K562 (cell line): ENCODE measurements at regions not wholly inside any gene's neighbourhood (a gene's known extent, or its start where the extent isn't known, plus 50 kb on each side); places are given as distances from the start of the nearest gene placed in this dataset.

Experiments
- ATAC-seq: fragments of 200-7000 bp; cut with Tn5 transposase; 3 replicates; pipeline ENCODE4 v1.9.1; 2020; ENCODE audit warnings: moderate library complexity
- BruUV-seq: library from RNA; stranded (reverse); fragments of 400-500 nt; replicated peaks from 2 replicates; lab custom pipeline; 2021; lab: Mats Ljungman, UMichigan
- CTCF ChIA-PET: fragments of 300-600 bp; formaldehyde crosslinking; extraction: SDS; loops from one replicate; lab custom pipeline; 2021; ENCODE audit warnings: low intra/inter-chr PET ratio; lab: Yijun Ruan, JAX
- POLR2A ChIA-PET: fragments of 300-600, 350-650 bp; sonication (Branson Sonifier 250); formaldehyde crosslinking; extraction: SDS; loops from one replicate; lab custom pipeline; 2021; ENCODE audit warnings: antibody characterized with exemption, inconsistent platforms; lab: Yijun Ruan, JAX
- DNase-seq, 4 experiments: peaks; one replicate each; pipeline versions ENCODE4 v3.0.0 to v3.0.0-alpha.2; 2011 to 2018; ENCODE audit warnings: low spot score in 3 of 4, mixed read lengths in 3 of 4; ENCODE audit errors: extremely low read depth in 1 of 4
- FAIRE-seq: peaks from 2 replicates; lab custom pipeline; 2011; peaks lifted over from hg19 to GRCh38; lab: Jason Lieb, UNC
- H2AFZ ChIP-seq: 2 replicates; pipeline ENCODE4 v1.6.0; 2011; ENCODE audit warnings: low read depth, low read length, control low read depth, inconsistent platforms
- H3K27ac ChIP-seq: fragments of 200-600 bp; 3 replicates; pipeline ENCODE4 v1.8.0; 2011; ENCODE audit warnings: low read depth, mild to moderate bottlenecking, control low read depth, inconsistent platforms, low read length, moderate library complexity, mixed read lengths; ENCODE audit errors: extremely low read depth
- H3K27me3 ChIP-seq, 2 experiments: fragments of 300-600 bp in 1 of 2; 2 replicates in 1 of 2; 3 replicates in 1 of 2; pipeline versions ENCODE4 v1.6.0 to v1.8.0; 2011; ENCODE audit warnings: inconsistent platforms in 2 of 2, low read length in 2 of 2, mild to moderate bottlenecking in 1 of 2, mixed read lengths in 1 of 2, moderate library complexity in 1 of 2; ENCODE audit not compliant: control insufficient read depth in 2 of 2, insufficient read depth in 2 of 2
- H3K36me3 ChIP-seq: fragments of 300-600 bp; 3 replicates; pipeline ENCODE4 v1.8.0; 2011; ENCODE audit warnings: mild to moderate bottlenecking, low read length, inconsistent platforms; ENCODE audit not compliant: control insufficient read depth, insufficient read depth
- H3K4me1 ChIP-seq, 2 experiments: fragments of 200-600 bp in 1 of 2; replicated peaks in 1 of 2; 2 replicates in 1 of 2; 3 replicates in 1 of 2; pipeline versions ENCODE4 v1.5.1 to v1.8.0; 2011; ENCODE audit warnings: inconsistent platforms in 2 of 2, low read length in 2 of 2, mild to moderate bottlenecking in 1 of 2, mixed read lengths in 1 of 2, moderate library complexity in 1 of 2; ENCODE audit not compliant: control insufficient read depth in 2 of 2, insufficient read depth in 2 of 2
- H3K4me2 ChIP-seq: 2 replicates; pipeline ENCODE4 v1.6.1; 2011; ENCODE audit warnings: low read length, control low read depth, inconsistent platforms, mixed read lengths; ENCODE audit not compliant: insufficient read depth
- H3K4me3 ChIP-seq: fragments of 200-600 bp; sonication (generic), shearing (Covaris generic); 2 replicates; pipeline ENCODE4 v1.5.1; 2016; ENCODE audit warnings: control low read depth, inconsistent platforms
- H3K79me2 ChIP-seq: fragments of 200-600 bp; 3 replicates; pipeline ENCODE4 v1.8.0; 2011; ENCODE audit warnings: low read length, inconsistent platforms; ENCODE audit not compliant: control insufficient read depth, insufficient read depth
- H3K9ac ChIP-seq, 2 experiments: 2 replicates each; pipeline versions ENCODE4 v1.6.0 to v1.6.1; 2011; ENCODE audit warnings: low read depth in 2 of 2, low read length in 2 of 2, control low read depth in 1 of 2, inconsistent platforms in 1 of 2, mild to moderate bottlenecking in 1 of 2, mixed read lengths in 1 of 2; ENCODE audit not compliant: insufficient read depth in 1 of 2
- H3K9me1 ChIP-seq: one replicate; pipeline ENCODE4 v1.6.0; 2011; ENCODE audit warnings: inconsistent platforms, mild to moderate bottlenecking, low read length, moderate library complexity; ENCODE audit not compliant: control insufficient read depth, insufficient read depth
- H3K9me3 ChIP-seq: replicated peaks from 2 replicates; pipeline ENCODE4 v1.5.1; 2011; ENCODE audit warnings: low read depth, low read length, inconsistent platforms; ENCODE audit not compliant: control insufficient read depth, insufficient read depth
- H4K20me1 ChIP-seq: replicated peaks from 2 replicates; pipeline ENCODE4 v1.6.1; 2011; ENCODE audit warnings: low read length, inconsistent platforms, mixed read lengths; ENCODE audit not compliant: control insufficient read depth, insufficient read depth
- BCOR ChIP-seq: fragments of 450-650 bp; IDR thresholded peaks from 2 replicates; pipeline ENCODE4 v1.6.1; 2016
- E4F1 ChIP-seq: fragments of 250-450 bp; sonication (Bioruptor Pico); IDR thresholded peaks from 2 replicates; pipeline ENCODE4 v1.5.0; 2021; ENCODE audit warnings: mild to moderate bottlenecking, borderline replicate concordance
- FOSL1 ChIP-seq: fragments of 200-800 bp; sonication (Bioruptor generic); conservative IDR thresholded peaks from 2 replicates; pipeline ENCODE4 v1.6.1; 2016; ENCODE audit warnings: missing genetic modification characterization, missing compliant biosample characterization
- HDAC3 ChIP-seq: fragments of 450-650 bp; IDR thresholded peaks from 2 replicates; pipeline ENCODE4 v1.6.1; 2018; ENCODE audit warnings: borderline replicate concordance, mild to moderate bottlenecking, moderate library complexity; ENCODE audit not compliant: partially characterized antibody
- JUNB ChIP-seq: fragments of 450-650 bp; formaldehyde crosslinking; conservative IDR thresholded peaks from 2 replicates; pipeline ENCODE4 v1.4.0; 2020; ENCODE audit warnings: mild to moderate bottlenecking
- PHB2 ChIP-seq: fragments of 450-650 bp; IDR thresholded peaks from 2 replicates; pipeline ENCODE4 v1.6.1; 2017; ENCODE audit warnings: low read depth
- PREB ChIP-seq: sonication (generic); formaldehyde crosslinking; IDR thresholded peaks from 2 replicates; pipeline ENCODE4 v1.8.1; 2023; ENCODE audit warnings: mild to moderate bottlenecking, missing genetic modification reagents
- PTBP1 ChIP-seq: fragments of 200-400 bp; formaldehyde crosslinking; IDR thresholded peaks from 2 replicates; pipeline ENCODE4 v1.6.1; 2017; ENCODE audit warnings: low read depth, low read length
- TEAD4 ChIP-seq, 2 experiments: sonication (generic) in 1 of 2; formaldehyde crosslinking in 1 of 2; IDR thresholded peaks; 2 replicates each; pipeline versions ENCODE4 v1.6.1 to v1.8.0; 2012 to 2022; ENCODE audit warnings: borderline replicate concordance in 1 of 2, inconsistent platforms in 1 of 2, low read length in 1 of 2, mild to moderate bottlenecking in 1 of 2, missing genetic modification reagents in 1 of 2
- ZNF316 ChIP-seq: fragments of 450-650 bp; IDR thresholded peaks from 2 replicates; pipeline ENCODE4 v1.6.1; 2016
- ZNF449 ChIP-seq: fragments of 250-450 bp; sonication (Bioruptor Pico); IDR thresholded peaks from 2 replicates; pipeline ENCODE4 v1.8.0; 2022; ENCODE audit warnings: moderate library complexity, mild to moderate bottlenecking, inconsistent platforms
- ZNF512 ChIP-seq: IDR thresholded peaks from 2 replicates; pipeline ENCODE4 v1.6.1; 2016; ENCODE audit warnings: missing genetic modification characterization, missing compliant biosample characterization
- ZNF668 ChIP-seq: fragments of 250-450 bp; sonication (Bioruptor Pico); IDR thresholded peaks from 2 replicates; pipeline ENCODE4 v1.8.0; 2022; ENCODE audit warnings: mild to moderate bottlenecking, inconsistent platforms
- WGBS: fragments of 100-300 bp; shearing (Covaris generic); methylation state at CpG from one replicate; pipeline ENCODE4 v1.1.6; 2016; ENCODE audit warnings: low coverage, mixed read lengths; ENCODE audit not compliant: insufficient coverage; ENCODE audit errors: missing lambda C conversion rate; 5-methylcytosine and 5-hydroxymethylcytosine counted together
- in situ Hi-C: fragments of 300-500 bp; cut with MboI; formaldehyde crosslinking; loops from 4 replicates; pipeline ENCODE4 v1.15.0; 2018; ENCODE audit warnings: inconsistent platforms, mixed read lengths
- intact Hi-C: fragments of 100-400 bp; cut with micrococcal nuclease; formaldehyde crosslinking; loops from 2 replicates; pipeline ENCODE4 v1.14.2; 2022

GRCh38 chr1:47578721-47579419 lies 141.0 kb downstream of the FOXD2 start:
- Histone ChIP-seq H3K9ac (no peak overlapping the region), H3K36me3 (no peaks in the 10 kb centered on the region), H3K4me1 (peaks cover 0 to 3% of the 10 kb centered on the region in 2 experiments; a peak in 1 of 5 replicates), H3K4me3 (no peak overlapping the region), H3K9me3 (no peaks in the 10 kb centered on the region), H2AFZ (no peak overlapping the region), H3K27ac (no peak overlapping the region), H3K9me1 (no peaks in the 10 kb centered on the region), H3K27me3 (peaks cover 29 to 68% of the 10 kb centered on the region in 2 experiments), H4K20me1 (peaks cover 6% of the 10 kb centered on the region; the same call in 1 of the 2 replicates), H3K4me2 (no peak overlapping the region), H3K79me2 (no peaks in the 10 kb centered on the region)
- POLR2A ChIA-PET = interaction anchor here (1.2 to 1.5 kb wide), 2 partner anchors 10 to 16 kb away, joined by 3 to 5 read pairs; no protein-coding TSS in a partner anchor
- DNase-seq = no peak
- CTCF ChIA-PET = no interaction called here
- FAIRE-seq = no peak
- BruUV-seq = no TSS peak
- intact Hi-C loops (no loop called here), in situ Hi-C loops (no loop called here)
- 2% methylated on average over 10 of the region's 10 CpGs for WGBS
- no peak for ATAC-seq
- TF ChIP-seq JUNB (no peak), PTBP1 (no peak), PREB (CRISPR knock-in tag) (no peak), ZNF512 (tag) (no peak), BCOR (no peak), ZNF668 (CRISPR knock-in tag) (no peak), TEAD4 (IDR thresholded peaks at IDR 0.05; ENCODE audit: low read length) (no peak), TEAD4 (CRISPR knock-in tag; IDR thresholded peaks at IDR 0.05; ENCODE audit: borderline replicate concordance) (no peak), ZNF316 (no peak), ZNF449 (no peak), PHB2 (no peak), E4F1 (CRISPR knock-in tag) (no peak), HDAC3 (no peak), FOSL1 (tag) (no peak)
